ENCODE measurements at regions not wholly inside any gene's neighbourhood (a gene's known extent, or its start where the extent isn't known, plus 50 kb on each side); places are given as distances from the start of the nearest gene placed in this dataset.

DNA sequence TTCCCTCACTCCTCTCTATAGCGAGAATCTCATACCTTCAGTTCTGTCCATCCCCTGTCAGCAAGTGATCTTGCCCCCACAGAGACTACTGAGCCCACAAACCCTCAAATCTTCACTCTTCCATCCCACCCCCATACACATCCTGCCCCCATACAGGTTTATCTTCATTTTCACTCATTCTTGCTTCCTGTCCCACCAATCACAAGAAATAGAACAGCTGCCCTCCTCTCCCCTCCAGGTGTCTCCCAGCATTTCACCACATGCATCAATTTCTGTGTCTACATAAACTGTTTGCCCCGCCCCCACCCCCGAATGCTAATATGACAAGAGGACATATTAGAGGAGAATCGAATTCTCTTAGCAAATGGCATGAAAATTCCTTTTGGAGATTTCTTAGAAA lies 54.9 kb upstream of the CARMIL1 start:
- no peak for ATAC-seq
- Mint-ChIP-seq H3K27me3 (no peaks in the 10 kb centered on the region), H3K4me3 (peak overlapping the region; percentile 64 to 87), H3K9me3 (no peaks in the 10 kb centered on the region), H3K4me1 (peaks cover 19% of the 10 kb centered on the region), H3K27ac (peak overlapping the region in 1 of 2 donors; percentile 44)
- DNase-seq, result no peak

DNA sequence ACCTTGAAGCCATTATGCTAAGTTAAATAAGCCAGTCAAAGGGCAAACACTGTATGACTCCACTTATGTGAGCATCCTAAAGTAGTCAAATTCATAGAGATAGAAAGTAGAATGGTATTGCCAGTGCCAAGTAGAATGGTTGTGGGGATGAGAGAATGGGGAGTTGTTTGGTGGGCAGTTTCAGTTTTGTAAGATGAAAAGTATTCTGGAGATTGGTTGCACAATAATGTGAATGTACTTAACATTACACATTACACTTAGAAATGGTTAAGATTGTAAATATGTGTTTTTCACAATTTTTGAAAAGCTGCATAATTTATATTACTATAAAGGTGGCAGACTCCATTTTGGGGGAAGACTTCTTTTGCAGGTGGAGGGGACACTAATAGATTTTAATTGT lies 51.3 kb upstream of the CARMIL1 start:
- ATAC-seq (no peak), DNase-seq (no peak)
- H3K27me3 Mint-ChIP-seq, result no peaks in the 10 kb centered on the region
- peaks cover 19% of the 10 kb centered on the region for H3K4me1 Mint-ChIP-seq
- no peak overlapping the region for H3K4me3 Mint-ChIP-seq
- no peak overlapping the region for H3K27ac Mint-ChIP-seq
- no peaks in the 10 kb centered on the region for H3K9me3 Mint-ChIP-seq
